Fibroblast of the conjunctiva (primary cell): ENCODE measurements at regions not wholly inside any gene's neighbourhood (a gene's known extent, or its start where the extent isn't known, plus 50 kb on each side); places are given as distances from the start of the nearest gene placed in this dataset.
"Not testable (repeated sequence)": the region's sequence is repeated elsewhere in the genome, so short reads cannot be mapped to it uniquely, and the experiment has no call there.

Experiments
- DNase-seq: peaks from one replicate; pipeline ENCODE4 v3.0.0-alpha.2; 2010; ENCODE audit warnings: low read depth

- DNase-seq = not testable (repeated sequence)
Measured at GRCh38 chr13:89215319-89215718, 1544.1 kb downstream of the SLITRK5 start.

GRCh38 chr13:89217813-89218212 is 1546.6 kb downstream of the SLITRK5 start:
- DNase-seq = no peak

- no peak for DNase-seq
Measured at GRCh38 chr13:89221557-89222158, 1550.5 kb downstream of the SLITRK5 start.

DNA sequence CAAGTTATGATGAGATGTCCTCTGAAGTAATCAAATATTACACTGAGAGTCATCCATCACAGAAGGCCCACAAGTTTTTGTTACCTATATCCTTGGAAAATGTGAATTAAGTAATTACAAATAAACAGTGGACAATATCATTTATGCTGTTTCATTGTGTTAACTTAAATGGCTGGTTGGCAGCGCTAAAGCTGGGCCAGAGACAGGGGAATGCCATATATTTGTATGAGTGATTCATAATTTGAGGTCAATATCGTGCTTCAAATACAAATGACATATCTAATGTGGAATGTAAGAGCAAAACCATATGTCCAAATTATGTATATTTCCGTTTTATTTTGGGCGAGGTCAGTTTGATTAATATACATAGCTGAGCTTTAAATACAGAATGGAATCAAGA is 1556.2 kb downstream of the SLITRK5 start:
- no peak for DNase-seq

DNA sequence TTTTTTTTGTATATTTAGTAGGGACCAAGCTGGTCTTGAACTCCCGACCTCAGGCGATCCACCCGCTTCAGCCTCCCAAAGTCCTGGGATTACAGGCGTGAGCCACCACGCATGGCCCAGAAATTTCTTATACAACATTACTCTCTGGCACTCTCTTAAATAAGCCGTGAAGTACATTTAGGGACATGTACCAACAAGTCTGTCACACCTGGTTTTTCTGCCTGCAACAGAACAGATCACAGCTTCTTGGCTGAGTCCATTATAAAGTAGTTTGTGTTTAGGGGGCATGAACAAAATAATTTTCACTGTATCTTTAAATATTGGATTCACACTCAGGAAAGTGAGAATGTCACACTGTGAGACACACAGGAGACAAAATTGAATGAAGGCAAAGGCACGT is 1567.3 kb downstream of the SLITRK5 start:
- DNase-seq = no peak

- no peak for DNase-seq
Measured at GRCh38 chr13:89239361-89240127, 1568.4 kb downstream of the SLITRK5 start.

DNA sequence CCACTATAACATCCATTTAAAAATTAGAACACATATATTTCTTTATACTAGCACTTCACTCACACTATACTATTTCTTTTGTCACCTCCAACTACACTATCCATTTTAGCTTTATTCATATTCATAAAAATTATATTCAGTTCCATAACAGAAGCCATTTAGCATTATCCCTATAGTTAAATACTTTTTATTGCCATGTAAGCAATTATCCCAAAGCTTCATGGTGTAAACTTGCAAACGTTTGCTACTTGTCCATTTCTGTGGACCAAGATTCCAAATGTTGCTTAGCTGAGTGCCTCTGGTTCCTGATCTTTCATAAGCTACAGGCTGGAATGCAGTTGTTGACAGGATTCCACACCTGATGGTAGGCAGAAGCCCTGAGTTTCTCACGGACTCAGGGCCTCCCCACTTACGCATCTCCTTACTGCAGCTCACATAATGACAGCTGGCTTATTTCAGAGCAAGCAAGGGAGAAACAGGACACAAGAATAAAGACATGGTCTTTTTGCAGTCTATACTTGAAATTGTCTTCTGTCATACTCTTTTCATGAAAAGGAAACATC is 1584.8 kb downstream of the SLITRK5 start:
- no peak for DNase-seq

DNA sequence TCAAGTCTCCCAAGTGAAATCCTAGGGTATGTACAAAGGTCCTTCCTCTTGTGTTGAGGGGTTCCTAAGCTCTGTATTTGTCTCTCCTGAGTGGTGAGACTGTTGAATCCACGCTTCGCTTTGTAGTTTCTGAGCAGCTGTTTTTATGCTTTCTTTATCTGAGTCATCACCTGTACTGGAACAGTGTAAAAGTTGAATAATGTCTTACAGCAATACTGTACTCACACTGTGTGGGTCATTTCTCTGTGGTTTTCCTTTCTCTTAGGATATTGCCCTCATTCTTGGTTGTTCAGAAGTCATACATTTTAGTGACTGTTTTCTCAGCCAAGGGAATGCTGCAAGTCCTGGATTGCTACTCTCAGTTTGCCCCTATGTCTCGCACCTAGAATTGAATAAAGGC is 1596.6 kb downstream of the SLITRK5 start:
- DNase-seq = no peak

- DNase-seq = no peak
Measured at GRCh38 chr13:89269737-89270136, 1598.6 kb downstream of the SLITRK5 start.

GRCh38 chr13:89270736-89271135 is 1599.6 kb downstream of the SLITRK5 start:
- DNase-seq = no peak

DNA sequence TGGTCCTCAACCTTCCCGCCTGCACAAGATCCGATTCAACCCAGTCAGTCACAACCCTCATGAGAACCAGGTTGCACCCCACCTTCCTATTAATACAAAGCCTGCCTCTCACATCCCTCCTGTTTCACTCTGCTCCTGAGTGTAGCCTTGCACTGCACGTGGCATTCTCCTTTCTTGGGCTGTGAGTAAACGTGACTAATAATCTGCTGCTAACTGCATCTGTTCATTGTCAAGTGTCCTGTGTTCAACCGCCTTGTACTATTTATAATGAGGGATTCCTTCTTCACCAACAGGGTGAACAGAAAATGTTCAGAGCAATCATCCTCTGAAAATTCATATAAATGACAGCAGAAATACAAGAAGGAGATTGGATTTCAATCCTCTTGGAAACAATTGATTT is 1608.2 kb downstream of the SLITRK5 start:
- DNase-seq = no peak

DNA sequence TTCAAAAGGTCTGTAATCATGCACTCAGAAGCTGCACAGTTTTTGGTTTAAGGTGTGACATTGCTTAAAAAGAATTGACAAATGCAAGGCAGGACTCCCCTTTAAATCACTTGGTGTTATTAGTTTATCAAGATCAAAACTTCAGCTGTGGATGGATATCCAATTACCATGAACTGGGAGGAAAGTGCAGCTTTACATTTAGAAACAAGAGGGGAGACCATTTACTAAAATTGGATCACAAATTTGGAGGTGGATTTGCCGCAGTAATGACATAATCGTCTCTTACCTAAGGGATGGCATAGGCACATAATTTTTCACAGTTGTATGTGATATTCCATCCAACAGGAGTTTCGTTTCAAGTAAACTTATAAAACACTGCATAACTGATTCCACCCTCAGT is 1610.2 kb downstream of the SLITRK5 start:
- DNase-seq = no peak

GRCh38 chr13:89282241-89282640 is 1611.1 kb downstream of the SLITRK5 start:
- DNase-seq = no peak

GRCh38 chr13:89287381-89287780 is 1616.2 kb downstream of the SLITRK5 start:
- no peak for DNase-seq

GRCh38 chr13:89294115-89294867 is 1623.1 kb downstream of the SLITRK5 start:
- no peak for DNase-seq

DNA sequence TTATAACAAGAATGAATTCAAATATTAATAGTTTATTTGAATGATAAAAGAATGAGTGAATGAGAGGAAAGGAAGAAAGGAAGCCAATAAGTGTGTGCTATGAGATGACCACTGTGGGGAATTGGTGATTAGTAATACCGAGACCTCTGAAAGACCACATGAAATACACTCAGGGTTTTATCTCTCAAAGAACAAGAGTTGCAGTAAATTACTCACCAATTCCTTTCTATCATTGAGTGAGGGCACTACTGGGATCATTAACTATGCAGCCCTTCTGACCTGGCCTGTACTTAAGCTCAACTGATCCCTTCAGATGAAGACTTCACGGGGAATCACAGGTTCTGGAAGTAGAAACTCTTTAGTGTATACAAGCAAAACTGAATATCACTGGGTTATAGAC is 1636.1 kb downstream of the SLITRK5 start:
- DNase-seq = no peak

- DNase-seq = no peak
Measured at GRCh38 chr13:89310943-89311672, 1639.9 kb downstream of the SLITRK5 start.

DNA sequence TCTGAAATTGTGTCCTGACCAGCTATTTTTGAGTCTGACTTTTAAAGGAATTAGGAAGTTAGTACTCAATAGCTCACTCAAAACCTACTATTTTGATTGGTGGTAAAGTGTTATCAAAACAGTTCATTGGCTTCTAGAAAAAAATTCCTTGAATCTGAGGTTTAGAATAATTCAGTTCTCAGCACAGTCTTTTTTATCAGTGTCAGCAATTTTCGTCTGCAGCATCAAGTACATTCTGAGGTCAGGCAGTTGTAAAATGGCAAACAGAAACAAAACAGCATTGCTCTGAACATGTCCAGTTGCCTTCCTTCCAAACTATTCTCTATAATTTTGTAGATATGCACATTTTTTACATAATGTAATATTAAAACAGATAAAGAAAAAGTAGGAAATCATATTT is 1644.1 kb downstream of the SLITRK5 start:
- DNase-seq = no peak

DNA sequence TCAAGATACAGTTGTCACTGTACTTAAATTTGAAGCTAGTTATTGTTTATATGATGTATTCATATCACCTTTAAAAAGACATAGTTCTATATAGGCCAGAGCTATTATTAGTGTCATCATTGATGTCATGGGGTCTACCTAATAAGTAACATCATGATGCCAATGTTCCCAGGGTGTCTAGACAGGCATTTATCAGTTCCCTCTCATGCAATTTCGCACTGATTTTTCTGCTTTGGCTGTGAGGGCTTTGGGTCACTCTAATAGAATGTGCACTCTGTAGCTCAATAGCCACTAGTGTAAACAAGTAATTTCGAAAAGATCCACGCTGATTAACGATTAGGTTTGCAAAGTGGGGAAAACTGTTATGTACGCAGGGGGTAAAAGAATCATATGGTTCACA is 1651.3 kb downstream of the SLITRK5 start:
- DNase-seq = no peak

DNA sequence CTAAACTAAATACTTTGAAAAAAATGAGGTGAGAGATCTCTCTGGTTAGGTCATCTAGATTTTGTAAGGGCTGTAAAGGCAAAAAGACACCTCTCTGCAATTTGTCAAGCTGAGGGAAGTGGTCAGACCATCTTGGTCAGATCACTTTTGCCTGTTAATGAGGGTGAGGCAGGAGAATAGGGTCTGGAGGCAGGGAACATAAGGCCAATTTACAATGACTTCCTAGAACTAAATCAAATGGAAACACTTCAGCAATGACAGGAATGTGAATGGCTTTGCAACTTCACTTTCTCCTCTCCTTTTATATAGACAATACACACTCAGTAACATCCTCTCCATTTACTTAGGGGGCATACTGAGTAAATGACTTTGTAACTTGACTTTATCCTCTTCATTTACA is 1653.4 kb downstream of the SLITRK5 start:
- no peak for DNase-seq

GRCh38 chr13:89343165-89343564 is 1672.0 kb downstream of the SLITRK5 start:
- DNase-seq = no peak

GRCh38 chr13:89352384-89352783 is 1681.2 kb downstream of the SLITRK5 start:
- DNase-seq = no peak
